ENCODE measurements at regions not wholly inside any gene's neighbourhood (a gene's known extent, or its start where the extent isn't known, plus 50 kb on each side); places are given as distances from the start of the nearest gene placed in this dataset.

- H3K27me3 ChIP-seq (ENCODE audit: control insufficient read depth, extremely low read depth, insufficient read depth, low read length): no peaks in the 10 kb centered on the region
- no peaks in the 10 kb centered on the region for H4K20me1 ChIP-seq (ENCODE audit: control insufficient read depth, extremely low read depth, insufficient read depth, low read length)
- H3K79me2 ChIP-seq (ENCODE audit: control insufficient read depth, insufficient read depth, low read length): no peaks in the 10 kb centered on the region
- DNase-seq (ENCODE audit: low read depth, low spot score) (peak; percentile 23), FAIRE-seq (no peak)
- H2AFZ ChIP-seq (ENCODE audit: control insufficient read depth, low read length): peak overlapping the region; percentile 7
- peak overlapping the region; percentile 31 for H3K4me2 ChIP-seq (ENCODE audit: control insufficient read depth, extremely low read depth, insufficient read depth, low read depth, low read length)
- TF ChIP-seq EZH2 (IDR thresholded peaks at IDR 0.05; ENCODE audit: low read length) (no peak), CTCF (optimal IDR thresholded peaks at IDR 0.05 in 1 of 3, IDR thresholded peaks at IDR 0.05 in 1 of 3, conservative IDR thresholded peaks at IDR 0.05 in 1 of 3; ENCODE audit: extremely low read depth in 1 of 3, insufficient read depth in 2 of 3, low read length in 3 of 3) (no peak)
- no peaks in the 10 kb centered on the region for H3K9me1 ChIP-seq (ENCODE audit: control insufficient read depth, extremely low read depth, insufficient read depth, low read length)
- no peak overlapping the region for H3K9ac ChIP-seq (ENCODE audit: control insufficient read depth, extremely low read depth, insufficient read depth, low read length)
- dilution Hi-C loops (cut with MboI; ENCODE audit: extremely low pct_ligation_motif_present, low sequenced_read_pairs): no loop called here
- H3K4me3 ChIP-seq (ENCODE audit: control insufficient read depth in 2 of 3, extremely low read depth in 1 of 3, insufficient read depth in 2 of 3, low read depth in 1 of 3, low read length in 3 of 3): no peak overlapping the region
- H3K4me1 ChIP-seq (ENCODE audit: control insufficient read depth, extremely low read depth, insufficient read depth, low read length): peaks cover 3% of the 10 kb centered on the region
- H3K27ac ChIP-seq (ENCODE audit: control insufficient read depth, insufficient read depth, low read length): peak overlapping the region; percentile 25
- no peaks in the 10 kb centered on the region for H3K36me3 ChIP-seq (ENCODE audit: control insufficient read depth in 2 of 2, extremely low read depth in 1 of 2, insufficient read depth in 2 of 2, low read length in 2 of 2)
- peaks cover 9% of the 10 kb centered on the region for H3K9me3 ChIP-seq (ENCODE audit: control insufficient read depth, low read depth, low read length)
Observed at GRCh38 chr11:26820739-26821138, 98.9 kb upstream of the SLC5A12 start.

GRCh38 chr11:26823963-26824362 is 102.1 kb upstream of the SLC5A12 start:
- H3K4me2 ChIP-seq (ENCODE audit: control insufficient read depth, extremely low read depth, insufficient read depth, low read depth, low read length): no peak overlapping the region
- H3K36me3 ChIP-seq (ENCODE audit: control insufficient read depth in 2 of 2, extremely low read depth in 1 of 2, insufficient read depth in 2 of 2, low read length in 2 of 2): no peaks in the 10 kb centered on the region
- H3K9me3 ChIP-seq (ENCODE audit: control insufficient read depth, low read depth, low read length): peaks cover 9% of the 10 kb centered on the region
- FAIRE-seq (no peak), DNase-seq (ENCODE audit: low read depth, low spot score) (no peak)
- no peak overlapping the region for H3K27ac ChIP-seq (ENCODE audit: control insufficient read depth, insufficient read depth, low read length)
- no peak for TF ChIP-seq EZH2 (IDR thresholded peaks at IDR 0.05; ENCODE audit: low read length)
- no peak for TF ChIP-seq CTCF (optimal IDR thresholded peaks at IDR 0.05 in 1 of 3, IDR thresholded peaks at IDR 0.05 in 1 of 3, conservative IDR thresholded peaks at IDR 0.05 in 1 of 3; ENCODE audit: extremely low read depth in 1 of 3, insufficient read depth in 2 of 3, low read length in 3 of 3)
- no peaks in the 10 kb centered on the region for H3K9me1 ChIP-seq (ENCODE audit: control insufficient read depth, extremely low read depth, insufficient read depth, low read length)
- H3K4me3 ChIP-seq (ENCODE audit: control insufficient read depth in 2 of 3, extremely low read depth in 1 of 3, insufficient read depth in 2 of 3, low read depth in 1 of 3, low read length in 3 of 3): no peak overlapping the region
- no peaks in the 10 kb centered on the region for H3K27me3 ChIP-seq (ENCODE audit: control insufficient read depth, extremely low read depth, insufficient read depth, low read length)
- H3K9ac ChIP-seq (ENCODE audit: control insufficient read depth, extremely low read depth, insufficient read depth, low read length): no peak overlapping the region
- H3K4me1 ChIP-seq (ENCODE audit: control insufficient read depth, extremely low read depth, insufficient read depth, low read length): peaks cover 3% of the 10 kb centered on the region
- dilution Hi-C loops (cut with MboI; ENCODE audit: extremely low pct_ligation_motif_present, low sequenced_read_pairs): no loop called here
- no peaks in the 10 kb centered on the region for H3K79me2 ChIP-seq (ENCODE audit: control insufficient read depth, insufficient read depth, low read length)
- H2AFZ ChIP-seq (ENCODE audit: control insufficient read depth, low read length): no peak overlapping the region
- no peaks in the 10 kb centered on the region for H4K20me1 ChIP-seq (ENCODE audit: control insufficient read depth, extremely low read depth, insufficient read depth, low read length)
